Fibroblast of skin of abdomen (primary cell): ENCODE measurements at regions not wholly inside any gene's neighbourhood (a gene's known extent, or its start where the extent isn't known, plus 50 kb on each side); places are given as distances from the start of the nearest gene placed in this dataset.
"Not testable (repeated sequence)": the region's sequence is repeated elsewhere in the genome, so short reads cannot be mapped to it uniquely, and the experiment has no call there.

Experiments used
- DNase-seq: peaks from one replicate; pipeline ENCODE4 v3.0.0-alpha.2; 2013

DNA sequence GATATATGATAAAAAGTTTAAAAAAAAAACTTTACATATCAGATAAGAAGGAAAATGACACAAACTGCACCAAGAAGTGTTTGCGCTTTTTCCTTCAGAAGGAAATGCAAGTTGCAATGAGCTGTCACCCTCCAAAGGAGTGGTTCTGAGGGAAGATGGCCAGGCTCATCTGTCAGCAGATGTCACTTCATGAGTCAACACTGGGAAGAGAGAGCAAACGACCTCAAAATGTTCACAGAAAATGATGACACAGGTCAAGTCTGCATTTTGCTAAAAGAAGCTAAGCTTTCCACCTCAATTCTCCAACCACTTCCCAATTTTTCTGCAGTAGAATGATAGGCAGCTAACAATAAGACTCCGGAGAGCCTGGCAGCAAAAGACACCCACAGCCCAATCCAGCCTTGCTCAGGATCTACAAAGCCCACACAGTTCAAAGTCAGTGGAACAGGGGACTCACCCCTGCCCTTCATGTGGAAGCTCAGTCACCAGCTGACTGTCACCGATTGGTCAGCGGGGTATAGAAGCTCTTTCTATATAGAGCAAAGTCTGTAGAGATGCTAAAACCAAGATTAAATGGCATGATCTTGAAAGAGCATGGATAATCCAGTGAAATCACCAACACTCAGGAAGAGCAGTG is 155.1 kb upstream of the NEBL start:
- DNase-seq = no peak

DNA sequence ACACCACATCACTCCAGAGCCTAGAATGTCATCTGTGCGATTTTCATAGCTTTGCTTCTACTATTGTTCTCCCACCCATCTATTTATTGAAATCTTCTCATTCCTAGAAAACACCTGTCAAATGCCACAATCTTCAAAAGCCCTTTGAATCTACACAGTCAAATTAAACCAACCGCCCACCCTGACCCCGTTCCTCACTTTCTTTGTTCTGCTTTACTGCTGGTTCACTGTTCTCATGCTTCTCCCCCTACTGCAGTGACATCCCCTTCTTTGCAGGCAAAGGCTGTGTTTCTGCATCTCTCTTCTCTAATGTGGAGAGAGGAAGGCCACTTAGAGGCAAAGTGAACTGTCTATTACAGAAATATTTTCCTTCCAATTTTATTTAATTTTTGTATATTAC is 152.4 kb upstream of the NEBL start:
- DNase-seq = no peak

DNA sequence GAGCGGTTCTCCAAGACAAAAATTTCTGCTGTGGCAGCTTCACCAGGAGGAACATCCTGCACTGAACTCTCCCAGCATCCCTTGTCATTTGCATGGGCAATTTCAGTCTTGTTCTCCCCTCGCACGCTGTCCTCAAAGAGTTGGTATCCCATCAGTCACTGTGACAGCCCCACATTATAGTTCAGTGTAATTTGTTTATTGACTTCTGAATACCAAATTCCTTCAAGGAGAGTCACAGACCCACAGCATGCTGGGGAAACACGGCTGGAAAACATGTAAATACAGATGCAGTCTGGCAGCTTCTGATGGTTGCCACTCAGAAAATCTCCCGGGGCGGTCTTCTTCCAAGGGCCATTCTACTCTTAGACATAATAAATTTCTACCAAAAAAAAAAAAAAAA is 151.0 kb upstream of the NEBL start:
- peak; percentile 3 for DNase-seq

DNA sequence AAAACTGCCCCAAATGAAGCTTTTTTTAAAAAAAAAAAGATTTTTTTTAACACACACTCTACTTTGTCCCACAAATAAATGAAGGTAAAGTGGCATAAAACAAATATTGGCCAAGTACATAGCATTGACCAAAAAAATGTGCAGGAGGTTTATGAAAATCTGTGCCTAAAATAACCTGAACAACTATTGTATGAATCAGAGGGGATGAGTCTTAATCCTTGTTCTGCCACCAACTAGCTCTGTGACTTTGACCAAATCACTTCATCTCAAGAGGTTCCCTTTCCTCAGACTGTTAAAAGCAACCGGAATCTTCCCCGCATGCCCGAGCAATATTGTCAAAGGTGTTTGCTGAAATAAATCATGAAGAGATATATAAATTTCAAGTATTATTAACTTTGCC is 150.4 kb upstream of the NEBL start:
- DNase-seq = no peak

DNA sequence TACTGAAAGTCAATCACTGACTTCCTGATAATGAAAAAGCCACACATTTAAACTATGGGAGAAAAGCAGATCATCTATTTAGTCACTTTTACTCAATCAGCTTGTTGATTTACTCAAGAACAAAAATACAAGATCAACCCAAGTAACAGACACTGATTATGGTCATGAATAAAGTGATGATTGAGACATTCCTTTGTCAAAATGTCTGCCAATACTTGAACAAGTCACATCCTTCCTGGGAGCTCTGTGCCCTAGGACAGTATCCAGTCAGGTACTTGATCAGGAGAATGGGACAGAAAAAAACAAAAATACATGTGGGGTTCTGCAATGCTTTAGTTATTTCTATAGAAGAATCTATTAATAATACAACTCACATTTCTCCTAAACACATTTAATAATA is 150.0 kb upstream of the NEBL start:
- DNase-seq = no peak

DNA sequence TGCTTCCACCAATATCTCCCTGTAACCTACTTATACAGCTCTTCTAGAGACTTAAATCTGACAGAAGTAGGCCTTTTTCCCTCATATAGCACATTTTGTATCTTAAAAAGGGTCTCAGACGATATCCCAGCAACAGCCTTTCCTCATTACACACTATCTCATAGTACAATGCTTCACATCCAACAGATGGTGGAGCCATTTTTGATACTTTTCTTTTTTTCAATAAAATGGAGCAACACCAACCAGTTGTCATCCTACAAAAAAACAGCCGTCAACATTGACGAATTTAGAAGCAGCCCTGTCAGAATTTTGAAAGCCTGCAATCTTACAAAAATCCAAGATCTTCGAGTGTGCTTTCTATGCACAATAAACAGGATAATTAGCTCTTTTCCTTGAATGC is 145.9 kb upstream of the NEBL start:
- DNase-seq = no peak

DNA sequence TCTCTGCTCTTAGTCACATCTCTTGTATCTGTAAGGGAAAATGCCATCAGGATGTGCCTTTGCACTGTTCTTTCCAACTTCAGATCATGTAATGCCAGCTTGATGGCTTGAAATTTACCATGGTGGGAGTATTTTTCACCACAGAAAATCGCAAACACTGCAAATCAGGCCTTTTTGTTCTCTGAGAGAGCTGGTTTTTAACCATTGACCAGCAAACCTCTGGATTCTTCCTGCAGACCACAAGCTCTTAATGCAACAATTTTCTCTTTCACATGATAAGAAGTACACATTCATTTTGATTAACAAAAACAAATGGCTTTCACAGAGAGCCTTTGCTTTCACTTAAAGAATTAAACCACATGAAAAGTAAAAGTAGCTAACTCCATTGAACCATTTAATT is 145.4 kb upstream of the NEBL start:
- DNase-seq = no peak

DNA sequence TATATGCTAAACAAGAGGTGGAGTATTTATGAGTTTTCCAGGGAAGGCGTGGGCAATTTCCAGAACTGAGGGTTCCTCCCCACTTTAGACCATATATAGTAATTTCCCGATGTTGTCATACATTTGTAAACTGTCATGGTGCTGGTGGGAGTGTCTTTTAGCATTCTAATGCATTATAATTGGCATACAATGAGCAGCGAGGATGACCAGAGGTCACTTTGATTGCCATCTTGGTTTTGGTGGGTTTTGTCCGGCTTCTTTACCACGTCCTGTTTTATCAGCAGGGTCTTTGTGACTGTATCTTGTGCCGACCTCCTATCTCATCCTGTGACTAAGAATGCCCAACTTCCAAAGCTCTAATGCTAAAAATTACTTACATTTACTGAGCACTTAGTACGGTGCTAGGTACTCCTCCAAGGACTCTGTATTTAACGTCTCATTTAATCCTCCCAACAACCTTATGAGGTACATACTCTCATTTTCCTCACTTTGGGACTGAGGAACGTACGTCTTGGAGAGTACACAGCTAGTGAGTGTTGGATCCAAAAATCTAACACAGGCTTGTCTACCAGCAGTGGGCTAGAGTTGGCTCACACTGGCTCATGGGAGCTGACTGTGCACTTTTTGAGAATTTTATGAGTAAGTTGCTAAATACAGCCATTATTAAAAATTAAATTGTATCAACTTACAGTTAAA is 144.8 kb upstream of the NEBL start:
- no peak for DNase-seq

DNA sequence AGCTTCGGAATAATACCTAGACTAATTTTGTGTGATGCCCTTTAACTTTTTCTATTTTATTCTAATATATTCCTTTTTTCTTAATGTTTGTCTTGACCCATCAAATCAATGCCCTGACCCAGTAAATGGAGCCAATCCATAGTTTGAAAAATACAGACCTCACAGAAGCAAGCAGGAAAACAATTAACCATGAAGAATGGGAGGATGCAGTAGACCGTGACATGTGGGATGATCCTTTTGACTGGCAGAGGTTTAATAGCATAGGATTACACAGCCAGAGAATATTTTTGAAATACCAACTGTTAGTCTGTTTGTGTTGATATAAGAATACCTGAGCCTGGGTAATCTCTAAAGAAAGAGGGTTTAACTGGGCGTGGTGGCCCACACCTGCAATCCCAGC is 142.6 kb upstream of the NEBL start:
- DNase-seq = no peak

DNA sequence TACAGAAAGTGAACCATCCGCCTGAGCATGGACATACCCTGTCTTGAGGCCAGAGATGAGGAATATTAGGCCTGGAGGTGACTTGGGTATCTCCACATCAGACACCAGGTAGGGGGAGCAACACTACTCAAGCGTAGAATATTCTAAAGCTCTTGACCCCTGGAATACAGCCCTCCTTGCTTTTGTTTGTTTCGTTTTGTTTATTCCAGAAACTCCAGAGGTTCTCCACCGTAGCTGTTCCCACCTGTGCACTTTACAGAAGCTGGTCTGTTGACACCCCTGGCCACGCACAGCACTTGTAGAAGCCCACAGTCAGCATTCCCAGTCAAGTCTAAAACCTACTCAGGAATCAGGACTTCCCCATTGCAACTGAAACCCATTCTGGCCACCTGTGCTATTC is 139.6 kb upstream of the NEBL start:
- DNase-seq = no peak

DNA sequence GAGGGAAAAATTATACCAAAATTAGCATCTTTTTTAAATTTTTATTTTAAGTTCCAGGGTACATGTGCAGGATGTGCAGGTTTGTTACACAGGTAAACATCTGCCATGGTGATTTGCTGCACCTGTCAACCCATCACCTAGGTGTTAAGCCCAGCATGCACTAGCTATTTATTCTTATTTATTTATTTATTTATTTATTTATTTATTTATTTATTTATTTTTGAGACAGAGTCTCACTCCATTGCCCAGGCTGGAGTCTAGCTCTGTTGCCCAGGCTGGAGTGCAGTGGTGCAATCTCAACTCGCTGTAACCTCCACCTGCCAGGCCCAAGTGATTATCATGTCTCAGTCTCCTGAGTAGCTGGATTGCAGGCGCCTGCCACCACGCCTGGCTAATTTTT is 137.7 kb upstream of the NEBL start:
- DNase-seq = not testable (repeated sequence)

DNA sequence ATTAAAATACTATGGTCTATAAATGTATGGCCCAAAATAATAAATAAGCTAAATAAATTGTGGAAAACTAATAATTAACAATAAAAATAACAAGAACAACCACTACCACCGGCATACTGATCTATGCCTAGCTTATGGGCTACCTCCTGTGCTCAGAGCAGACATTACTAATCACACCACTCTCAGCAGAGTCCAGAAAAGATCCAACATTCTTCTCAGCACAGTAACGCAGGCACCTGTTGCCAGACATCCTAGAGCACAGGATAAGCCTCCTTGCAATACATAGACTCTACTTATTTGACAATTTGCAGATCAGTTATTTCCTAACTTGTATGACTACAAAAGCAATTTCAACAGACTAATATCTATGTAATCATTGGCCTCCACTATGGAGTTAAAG is 137.1 kb upstream of the NEBL start:
- no peak for DNase-seq

DNA sequence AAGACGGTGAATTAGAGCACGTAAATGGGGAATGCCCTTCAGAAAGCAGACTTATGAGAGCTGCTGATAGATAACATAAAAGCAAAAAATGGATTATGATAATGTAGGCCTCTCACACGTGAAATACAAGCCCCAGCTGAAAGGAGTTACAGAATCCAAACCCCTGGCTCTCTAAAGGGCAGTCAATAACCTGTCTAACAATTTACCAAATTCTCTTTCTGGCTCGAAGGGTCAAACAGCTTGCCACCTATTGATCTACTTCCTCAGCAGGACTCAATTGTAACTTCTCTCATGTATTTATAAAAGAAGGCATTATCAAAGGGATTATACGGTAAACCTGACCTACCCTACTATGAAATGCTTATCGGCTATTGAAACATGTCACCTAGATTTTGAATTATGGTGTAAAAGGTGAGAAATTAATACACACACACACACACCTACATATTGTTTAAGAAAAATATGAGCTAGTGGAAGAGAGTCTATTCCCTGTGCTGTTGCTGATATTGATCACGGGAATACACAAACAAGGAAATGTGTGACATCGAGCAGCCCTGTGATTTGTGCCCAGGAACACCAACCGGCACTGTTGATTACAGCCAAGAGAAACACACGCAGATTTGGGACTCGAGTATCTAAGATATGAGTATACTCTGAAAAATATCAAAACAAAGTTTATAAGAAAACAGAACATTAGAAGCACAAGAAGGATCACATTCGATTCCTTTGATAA is 135.6 kb upstream of the NEBL start:
- no peak for DNase-seq

DNA sequence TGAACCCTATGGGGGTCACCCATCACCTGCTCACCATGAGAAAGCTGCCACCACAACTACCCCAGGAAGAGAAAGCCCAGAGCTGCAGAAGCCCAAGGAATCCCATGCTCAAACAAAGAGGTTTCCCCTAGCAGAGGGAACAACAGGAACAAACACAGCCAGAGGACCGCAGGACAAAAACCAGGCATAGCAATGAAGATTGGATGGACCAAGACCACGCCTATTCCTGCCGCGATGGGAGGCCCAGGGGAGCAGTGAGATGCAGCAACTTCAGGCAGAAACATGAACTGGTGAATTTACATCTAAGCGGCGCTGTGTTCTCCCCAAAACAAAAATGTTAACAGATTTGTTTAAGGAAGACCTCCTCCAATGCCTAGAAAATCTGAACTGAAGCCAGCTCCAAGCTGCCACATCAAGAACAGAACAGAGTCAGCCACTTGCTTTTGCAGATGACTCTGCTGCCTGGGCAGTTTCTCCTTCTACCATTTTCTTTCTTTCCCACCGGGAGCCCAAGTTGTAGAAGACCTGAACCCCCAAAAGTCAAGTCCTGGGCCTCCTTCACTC is 134.2 kb upstream of the NEBL start:
- DNase-seq = no peak

DNA sequence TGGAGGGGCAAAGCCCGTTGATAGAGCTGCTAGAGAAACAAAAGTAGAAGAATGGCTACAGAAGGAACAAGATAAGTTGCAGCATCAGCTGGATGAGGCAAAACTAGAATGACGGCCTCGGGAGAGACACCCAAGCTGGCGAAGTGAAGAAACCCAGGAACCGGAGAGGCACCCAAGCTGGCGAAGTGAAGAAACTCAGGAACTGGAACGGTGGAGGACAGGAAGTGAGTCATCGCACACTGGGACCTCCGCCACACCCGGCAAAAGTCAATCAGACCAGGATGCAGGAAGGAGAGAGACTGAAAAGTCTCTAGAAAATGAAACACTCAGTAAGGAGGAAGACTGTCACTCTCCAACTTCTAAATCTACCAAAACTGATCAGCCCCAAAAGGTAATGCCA is 133.0 kb upstream of the NEBL start:
- DNase-seq = no peak

DNA sequence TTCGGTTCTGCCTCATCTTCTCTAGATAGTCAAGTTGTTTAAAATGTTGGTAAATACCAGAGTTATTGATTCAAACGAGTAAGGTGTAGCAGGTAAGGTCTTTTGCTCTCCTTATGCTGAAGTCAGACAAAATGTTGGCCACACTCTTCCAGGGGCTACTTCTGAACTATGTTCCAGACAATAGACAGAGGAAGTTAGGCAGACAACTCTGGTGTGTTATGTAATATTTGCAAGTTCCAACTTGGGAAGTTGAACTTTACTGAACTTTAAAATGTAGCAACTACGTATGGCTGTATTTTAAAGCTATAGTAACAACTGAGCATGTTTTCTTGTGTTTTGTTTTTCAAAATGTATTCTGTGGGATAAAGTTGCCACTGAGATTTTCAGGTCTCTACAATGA is 125.7 kb upstream of the NEBL start:
- DNase-seq = no peak

DNA sequence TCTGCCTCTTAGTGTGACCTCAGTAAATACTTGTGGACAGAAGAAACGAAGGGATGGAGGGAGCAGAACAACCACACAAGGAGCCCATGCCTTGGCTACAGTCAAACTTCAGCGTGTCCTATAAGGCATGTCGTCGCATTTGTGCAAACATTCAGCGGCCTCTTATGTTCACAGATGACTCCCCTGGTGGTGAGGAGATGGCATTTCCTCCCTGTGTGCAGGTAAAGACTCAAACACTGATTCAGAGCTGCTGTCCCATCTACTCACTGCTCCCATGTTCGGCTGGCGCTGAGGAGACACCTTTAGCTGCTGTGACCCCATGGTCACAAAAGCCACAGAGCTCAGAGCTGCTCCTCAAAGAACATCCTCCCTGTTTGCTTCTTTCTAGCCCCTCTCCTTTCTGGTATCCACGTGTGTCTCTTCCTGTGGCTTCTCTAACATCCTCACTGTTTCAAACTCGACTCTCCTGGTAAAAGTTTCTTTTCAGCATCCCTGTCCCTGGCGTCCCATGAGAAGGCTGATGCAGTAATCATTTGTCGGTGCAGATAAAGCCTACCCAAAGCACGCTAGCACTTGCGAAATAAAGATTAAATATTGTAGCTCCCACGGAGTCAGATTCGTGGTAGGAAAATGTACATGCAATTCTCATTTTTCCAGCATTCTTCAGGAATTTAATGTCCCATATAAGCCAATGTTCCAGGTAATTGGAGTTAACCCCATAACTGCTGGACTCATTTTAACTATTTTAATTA is 124.9 kb upstream of the NEBL start:
- DNase-seq = no peak

DNA sequence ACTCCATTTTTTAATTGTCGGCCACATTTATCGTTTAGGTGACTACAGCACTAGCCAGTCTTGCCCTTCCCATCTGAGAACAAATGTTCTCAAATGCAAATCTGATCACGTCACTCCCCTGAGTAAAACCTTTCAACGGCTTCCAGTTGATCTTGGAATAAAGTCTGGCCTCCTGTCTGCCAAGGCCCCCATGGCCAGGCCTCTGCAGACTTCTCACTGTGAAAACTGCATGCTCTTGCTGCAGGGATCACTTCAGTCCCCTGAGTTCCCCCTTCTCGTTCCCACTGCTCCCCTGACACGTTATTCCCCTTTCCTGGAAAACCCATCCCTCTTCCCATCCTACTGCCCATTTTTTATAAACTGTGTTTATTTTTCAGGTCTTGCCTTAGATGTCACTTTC is 124.1 kb upstream of the NEBL start:
- no peak for DNase-seq

DNA sequence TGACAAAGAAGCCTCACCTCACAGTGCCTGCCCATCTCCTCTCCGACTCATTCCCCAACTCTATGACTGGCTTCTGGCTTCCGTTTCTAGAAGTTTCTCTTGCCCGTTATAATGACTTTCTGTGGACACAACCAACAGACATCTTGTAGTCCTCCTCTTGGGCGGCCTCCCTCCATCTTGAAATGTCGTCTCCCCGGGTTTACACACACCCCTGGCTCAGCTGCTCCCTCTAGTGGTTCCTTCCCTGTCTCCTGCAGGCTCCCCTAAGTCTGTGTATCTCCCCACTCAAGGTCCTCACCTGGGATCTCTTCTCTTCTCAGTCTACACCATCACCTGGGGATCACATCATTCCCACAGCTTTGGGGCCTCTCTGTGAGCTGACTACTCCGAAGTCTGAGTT is 123.4 kb upstream of the NEBL start:
- no peak for DNase-seq

DNA sequence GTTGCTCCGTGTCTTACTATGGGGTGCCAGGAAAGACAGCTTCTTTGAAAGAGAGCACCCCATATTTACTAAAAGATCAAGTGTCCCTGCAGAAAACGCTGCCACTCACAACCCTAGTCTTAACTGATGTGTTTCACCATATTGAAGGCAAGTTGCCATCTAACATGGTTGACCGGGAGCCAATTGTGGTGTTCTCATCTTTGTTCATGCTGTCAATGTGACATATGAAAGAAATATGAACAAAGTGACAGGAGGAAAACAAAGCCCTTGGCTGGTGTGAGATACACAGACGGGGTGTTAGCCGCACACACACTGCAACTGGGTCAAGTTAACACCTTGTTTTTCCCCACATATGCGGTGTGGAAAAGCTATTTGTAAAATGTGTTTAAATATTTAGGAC is 122.3 kb upstream of the NEBL start:
- no peak for DNase-seq

DNA sequence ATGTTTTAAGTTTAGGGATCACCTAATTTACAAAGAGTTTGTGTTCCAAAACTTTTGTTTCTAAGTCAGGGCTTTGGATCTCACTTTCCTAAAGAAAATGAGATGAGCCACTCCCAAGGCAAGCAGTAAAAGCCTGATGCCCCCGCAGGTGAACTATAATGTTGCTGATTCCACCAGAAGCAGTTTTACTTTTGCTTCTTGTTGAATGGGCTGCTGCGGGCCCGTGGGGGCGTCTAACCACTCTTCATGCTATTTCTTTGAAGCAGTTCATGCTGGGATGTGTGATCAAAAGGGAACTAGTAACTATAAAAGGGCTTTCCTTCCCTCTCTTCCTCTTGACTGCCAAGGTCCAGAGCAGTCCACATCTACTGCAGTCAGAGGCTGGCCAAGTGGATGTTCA is 118.7 kb upstream of the NEBL start:
- DNase-seq = no peak

DNA sequence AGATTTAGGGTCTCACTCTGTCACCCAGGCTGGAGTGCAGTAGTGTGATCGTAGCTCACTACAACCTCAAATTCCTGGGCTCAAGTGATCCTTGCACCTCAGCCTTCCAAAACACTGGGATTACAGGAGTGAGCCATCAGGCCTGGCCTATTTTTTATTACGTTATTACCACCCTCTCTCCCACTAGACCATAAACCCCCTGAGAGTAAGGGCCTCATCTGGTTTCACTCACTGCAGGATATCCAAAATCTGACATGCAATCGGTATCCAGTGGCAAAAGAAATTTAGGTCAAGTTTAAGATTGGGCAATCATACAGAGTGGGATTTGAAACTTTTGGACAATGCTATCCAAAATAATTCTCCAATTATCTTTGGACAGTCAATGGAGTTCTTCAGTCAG is 117.0 kb upstream of the NEBL start:
- no peak for DNase-seq

DNA sequence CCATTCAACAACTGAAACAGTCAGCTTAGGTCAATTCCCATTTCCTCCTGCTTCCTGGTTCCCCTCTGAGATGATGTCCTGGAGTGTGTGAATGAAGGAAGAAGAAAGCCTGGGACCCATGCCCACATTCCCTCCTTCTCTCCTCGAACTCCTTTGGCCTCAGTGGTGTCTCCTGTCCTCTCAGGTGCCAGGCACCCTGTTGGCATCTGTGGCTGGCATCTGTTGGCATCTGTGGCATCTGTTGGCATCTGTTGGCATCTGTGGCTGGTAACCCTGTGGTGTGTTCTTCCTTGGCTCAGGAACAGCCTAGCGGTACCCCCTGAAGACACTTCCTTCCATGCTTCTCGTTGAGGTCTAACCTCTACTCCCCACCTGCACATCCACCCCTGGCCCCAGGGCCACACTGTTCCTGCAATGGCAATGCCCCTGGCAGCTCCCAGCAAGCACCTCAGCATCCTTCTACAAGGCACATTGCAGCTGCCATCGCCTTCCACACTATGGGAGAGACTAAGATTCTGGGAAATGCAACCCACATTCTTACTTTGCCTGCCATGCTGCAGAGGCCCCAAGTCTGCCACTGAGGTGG is 114.4 kb upstream of the NEBL start:
- DNase-seq = no peak
